GM12875 (cell line): ENCODE measurements at regions not wholly inside any gene's neighbourhood (a gene's known extent, or its start where the extent isn't known, plus 50 kb on each side); places are given as distances from the start of the nearest gene placed in this dataset.
A peak's percentile ranks its signal among the peaks of the same experiment; 100 is the strongest.

Experiments
- H3K4me3 ChIP-seq: one replicate; pipeline ENCODE4 v1.5.1; 2011; ENCODE audit warnings: low read depth, low read length, control low read depth
- TF ChIP-seq, protein P1 (sequence below): IDR thresholded peaks from 2 replicates; pipeline ENCODE4 v1.5.1; 2011; ENCODE audit warnings: low read depth, mild to moderate bottlenecking, control low read depth, inconsistent platforms, low read length, moderate library complexity, borderline replicate concordance; ENCODE audit not compliant: insufficient read depth

DNA sequence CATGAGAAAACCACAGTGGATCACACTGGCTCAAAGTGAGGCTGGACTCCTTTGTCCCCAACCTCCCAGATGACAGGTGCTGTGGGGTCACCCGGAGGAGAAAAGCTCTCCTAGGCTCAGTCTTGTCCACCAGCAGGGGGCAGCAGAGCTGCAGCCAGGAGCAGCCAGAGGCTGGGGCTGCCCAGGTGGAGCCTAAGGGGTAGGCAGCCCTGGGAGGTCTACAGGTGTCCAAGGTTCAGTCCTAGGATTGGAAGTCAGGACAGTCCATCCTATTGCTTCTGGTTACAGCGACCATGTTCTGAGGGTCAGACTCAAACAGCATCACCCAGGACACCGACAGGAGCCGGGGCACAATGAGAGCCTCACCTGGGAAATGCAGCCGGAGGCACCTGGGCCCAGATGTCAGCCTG, 77.6 kb upstream of the IGLL5 start:
- no peak overlapping the region for H3K4me3 ChIP-seq
- TF ChIP-seq, protein P1, sequence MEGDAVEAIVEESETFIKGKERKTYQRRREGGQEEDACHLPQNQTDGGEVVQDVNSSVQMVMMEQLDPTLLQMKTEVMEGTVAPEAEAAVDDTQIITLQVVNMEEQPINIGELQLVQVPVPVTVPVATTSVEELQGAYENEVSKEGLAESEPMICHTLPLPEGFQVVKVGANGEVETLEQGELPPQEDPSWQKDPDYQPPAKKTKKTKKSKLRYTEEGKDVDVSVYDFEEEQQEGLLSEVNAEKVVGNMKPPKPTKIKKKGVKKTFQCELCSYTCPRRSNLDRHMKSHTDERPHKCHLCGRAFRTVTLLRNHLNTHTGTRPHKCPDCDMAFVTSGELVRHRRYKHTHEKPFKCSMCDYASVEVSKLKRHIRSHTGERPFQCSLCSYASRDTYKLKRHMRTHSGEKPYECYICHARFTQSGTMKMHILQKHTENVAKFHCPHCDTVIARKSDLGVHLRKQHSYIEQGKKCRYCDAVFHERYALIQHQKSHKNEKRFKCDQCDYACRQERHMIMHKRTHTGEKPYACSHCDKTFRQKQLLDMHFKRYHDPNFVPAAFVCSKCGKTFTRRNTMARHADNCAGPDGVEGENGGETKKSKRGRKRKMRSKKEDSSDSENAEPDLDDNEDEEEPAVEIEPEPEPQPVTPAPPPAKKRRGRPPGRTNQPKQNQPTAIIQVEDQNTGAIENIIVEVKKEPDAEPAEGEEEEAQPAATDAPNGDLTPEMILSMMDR: peak; percentile 89

DNA sequence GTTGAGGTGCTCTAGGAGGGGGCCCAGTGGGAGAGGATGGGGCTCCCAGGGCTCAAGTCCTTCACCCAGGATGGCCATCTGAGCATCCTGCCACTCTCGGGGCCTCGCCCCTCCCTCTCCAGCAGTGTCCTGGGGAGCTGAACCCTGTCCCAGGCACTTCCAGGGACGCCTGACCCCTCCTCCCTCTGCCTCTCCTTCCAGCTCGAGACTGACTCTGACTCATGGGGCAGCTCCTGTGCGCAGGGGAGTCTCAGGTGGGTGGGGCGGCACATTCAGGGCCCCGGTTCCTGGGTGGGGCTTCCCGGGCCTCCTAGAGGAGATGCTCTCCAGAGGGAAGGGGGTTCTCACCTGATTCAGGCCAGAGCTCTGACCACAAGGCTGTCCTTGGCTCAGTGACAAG, 77.1 kb upstream of the IGLL5 start:
- no peak overlapping the region for H3K4me3 ChIP-seq
- TF ChIP-seq, protein P1: no peak

DNA sequence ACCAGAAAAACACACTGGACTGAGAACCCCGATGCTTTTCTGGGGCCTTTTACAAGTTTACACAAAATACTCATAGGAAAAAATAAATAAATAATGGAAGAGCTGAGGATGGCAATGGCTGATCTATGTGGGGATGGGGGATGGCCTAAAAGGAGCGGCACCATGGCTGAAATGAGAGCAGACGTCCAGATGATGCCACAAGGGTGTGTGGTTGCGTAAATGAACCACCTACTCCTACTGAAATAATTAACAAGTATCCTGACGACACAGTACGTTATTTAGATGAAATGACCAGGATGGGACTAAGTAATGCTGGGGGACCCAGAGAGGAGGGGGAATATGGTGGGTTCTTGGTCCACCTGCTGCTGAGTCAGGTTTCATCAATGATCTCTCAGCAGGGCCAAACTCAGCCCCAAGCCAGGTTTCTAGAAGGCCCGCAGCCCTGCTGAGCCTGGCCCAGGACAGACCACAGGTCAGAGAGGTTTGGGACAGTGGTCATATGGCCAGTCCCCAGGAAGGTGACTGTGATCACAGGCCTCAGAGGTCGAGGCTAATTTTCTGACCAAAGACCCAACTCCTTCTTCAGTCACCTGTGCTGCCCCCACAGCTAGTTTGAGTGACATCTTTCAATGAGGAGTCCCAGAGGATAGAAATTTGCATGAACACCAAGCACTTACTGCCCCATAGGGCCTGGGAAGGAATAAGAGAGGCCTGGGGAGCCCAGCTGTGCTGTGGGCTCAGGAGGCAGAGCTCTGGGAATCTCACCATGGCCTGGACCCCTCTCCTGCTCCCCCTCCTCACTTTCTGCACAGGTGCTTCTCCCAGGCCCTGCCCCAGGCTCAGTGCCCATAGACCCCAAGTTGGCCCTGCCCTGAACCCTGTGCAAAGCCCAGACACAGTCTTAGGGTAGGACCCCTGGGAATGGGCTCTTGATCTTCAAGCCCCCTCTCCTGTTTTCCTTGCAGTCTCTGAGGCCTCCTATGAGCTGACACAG, 76.3 kb upstream of the IGLL5 start:
- no peak overlapping the region for H3K4me3 ChIP-seq
- TF ChIP-seq, protein P1: no peak

DNA sequence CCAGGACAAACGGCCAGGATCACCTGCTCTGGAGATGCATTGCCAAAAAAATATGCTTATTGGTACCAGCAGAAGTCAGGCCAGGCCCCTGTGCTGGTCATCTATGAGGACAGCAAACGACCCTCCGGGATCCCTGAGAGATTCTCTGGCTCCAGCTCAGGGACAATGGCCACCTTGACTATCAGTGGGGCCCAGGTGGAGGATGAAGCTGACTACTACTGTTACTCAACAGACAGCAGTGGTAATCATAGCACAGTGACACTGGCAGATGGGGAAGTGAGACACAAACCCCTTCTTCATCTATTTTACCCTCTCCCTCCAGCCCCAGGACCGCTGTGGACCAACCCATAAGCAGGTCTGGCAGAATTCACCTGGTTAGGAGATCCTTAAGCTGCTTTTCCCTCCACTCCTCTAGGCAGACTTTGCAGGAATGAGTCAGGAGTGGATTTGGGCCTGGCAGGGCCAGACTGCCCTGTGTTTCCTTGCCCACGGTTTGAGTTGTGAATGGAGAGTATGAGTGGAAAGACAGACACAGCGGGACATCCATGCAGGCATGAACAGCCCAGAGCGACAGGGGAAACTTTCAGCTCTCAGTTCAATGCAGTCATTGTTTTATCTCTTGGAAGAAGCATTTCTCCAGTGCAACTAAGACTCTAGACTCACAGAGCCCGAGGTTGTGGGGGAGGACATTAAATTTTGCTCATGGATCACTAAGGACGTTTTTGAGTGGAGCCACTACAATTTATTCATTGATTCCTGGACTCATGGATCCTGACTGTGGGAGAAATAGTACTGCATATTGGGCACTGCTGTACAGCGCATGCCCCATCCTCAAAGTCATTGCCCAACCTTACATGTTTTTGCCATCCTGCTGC, 75.3 kb upstream of the IGLL5 start:
- H3K4me3 ChIP-seq: no peak overlapping the region
- TF ChIP-seq, protein P1: no peak

DNA sequence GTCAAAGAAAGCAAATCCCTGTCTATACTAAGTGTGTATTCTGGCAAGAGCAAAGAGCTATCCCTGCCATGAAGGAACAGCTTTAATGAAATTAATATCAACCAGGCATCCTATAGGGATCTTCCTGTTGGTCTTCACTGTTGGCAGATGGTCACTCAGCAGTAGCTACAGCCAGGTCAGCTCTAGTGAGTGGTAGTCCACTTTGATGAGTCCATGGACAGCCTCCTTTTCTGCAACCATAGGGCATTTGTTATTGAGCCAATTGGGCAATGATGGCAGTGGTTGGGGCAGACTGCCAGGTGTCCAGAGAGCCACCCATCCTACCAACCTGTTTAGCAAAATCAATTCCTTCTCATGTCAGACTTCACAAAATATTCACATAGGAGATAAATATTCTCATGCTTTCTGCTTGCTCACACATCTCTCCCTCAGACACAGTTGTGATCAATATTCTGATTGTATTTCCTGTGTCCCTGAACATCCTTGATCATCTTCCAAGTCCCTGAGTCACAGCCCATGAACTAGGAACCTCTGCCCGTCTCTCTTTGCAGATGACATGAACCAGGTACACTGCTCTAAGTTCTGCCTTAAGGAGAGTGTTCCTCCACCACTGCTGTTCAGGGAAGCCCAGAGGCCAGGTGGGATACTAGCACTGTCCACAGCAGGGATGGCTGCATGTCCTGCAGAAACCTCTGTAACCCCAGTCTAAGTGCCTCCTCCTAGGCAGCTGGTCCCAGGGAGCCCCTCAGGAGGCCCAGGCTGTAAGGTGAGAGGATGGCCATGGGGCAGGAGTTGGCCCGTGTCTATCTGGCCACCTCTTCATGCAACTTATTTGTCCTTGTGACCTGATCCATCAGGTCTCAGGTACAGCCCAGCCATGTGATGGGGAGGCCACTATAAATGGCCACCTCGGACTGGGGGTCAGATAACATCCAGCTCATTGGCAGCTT, 74.2 kb upstream of the IGLL5 start:
- H3K4me3 ChIP-seq: no peak overlapping the region
- TF ChIP-seq, protein P1: no peak

DNA sequence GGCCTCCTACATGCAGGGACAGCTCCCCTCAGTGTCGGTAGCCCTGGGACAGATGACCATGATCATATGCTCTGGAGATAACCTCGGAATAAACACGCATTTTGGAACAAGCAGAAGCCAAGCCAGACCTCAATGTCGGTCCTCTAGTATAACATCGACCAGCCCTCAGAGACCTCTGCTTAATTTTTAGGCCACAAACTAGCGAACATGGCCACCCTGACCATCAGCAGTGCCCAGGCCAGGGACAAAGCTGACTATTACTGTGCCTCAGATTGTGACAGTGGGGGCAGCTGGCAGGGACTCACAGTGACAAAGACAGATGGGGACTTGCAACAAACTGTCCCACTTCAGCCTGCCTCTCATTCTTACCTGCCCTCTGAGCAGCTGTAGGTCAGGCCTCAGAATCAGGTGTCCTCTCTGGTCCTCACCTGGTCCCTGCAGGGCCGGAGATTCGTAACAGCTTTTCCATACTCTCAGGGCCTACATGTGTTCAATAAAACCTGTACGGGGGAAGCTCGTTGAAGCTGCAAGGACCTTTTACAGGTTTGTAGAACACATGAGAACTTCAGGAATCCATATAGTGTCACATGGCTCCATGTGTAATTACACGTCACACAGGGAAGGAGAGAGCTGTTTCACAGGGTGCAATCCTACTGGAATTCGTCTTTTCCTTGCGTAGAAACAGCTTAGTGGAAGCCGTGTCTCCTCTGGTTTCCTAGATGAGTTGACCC, 72.8 kb upstream of the IGLL5 start:
- TF ChIP-seq, protein P1: no peak
- H3K4me3 ChIP-seq: no peak overlapping the region
